Astrocyte (in vitro differentiated cells and primary cell): ENCODE measurements at regions not wholly inside any gene's neighbourhood (a gene's known extent, or its start where the extent isn't known, plus 50 kb on each side); places are given as distances from the start of the nearest gene placed in this dataset.

Experiments
- DNase-seq: peaks from one replicate; pipeline ENCODE4 v3.0.0-alpha.2; 2010; ENCODE audit warnings: low read depth
- FAIRE-seq: peaks from 2 replicates; lab custom pipeline; 2011; peaks lifted over from hg19 to GRCh38; lab: Jason Lieb, UNC
- H2AFZ ChIP-seq: 2 replicates; pipeline ENCODE4 v1.6.0; 2012; ENCODE audit warnings: low read depth, low read length, inconsistent platforms
- H3K27ac ChIP-seq: 2 replicates; pipeline ENCODE4 v1.5.1; 2011; ENCODE audit warnings: low read depth, low read length, inconsistent platforms
- H3K27me3 ChIP-seq: 2 replicates; pipeline ENCODE4 v1.6.0; 2011; ENCODE audit warnings: low read length, inconsistent platforms; ENCODE audit not compliant: insufficient read depth
- H3K36me3 ChIP-seq: 2 replicates; pipeline ENCODE4 v1.5.1; 2011; ENCODE audit warnings: low read length, inconsistent platforms; ENCODE audit not compliant: insufficient read depth
- H3K4me1 ChIP-seq: 2 replicates; pipeline ENCODE4 v1.5.1; 2011; ENCODE audit warnings: low read length, inconsistent platforms; ENCODE audit not compliant: insufficient read depth
- H3K4me2 ChIP-seq: 2 replicates; pipeline ENCODE4 v1.6.0; 2012; ENCODE audit warnings: low read length, inconsistent platforms
- H3K4me3 ChIP-seq: 2 replicates; pipeline ENCODE4 v1.5.1; 2011; ENCODE audit warnings: low read depth, mild to moderate bottlenecking, low read length, inconsistent platforms; ENCODE audit not compliant: insufficient read depth
- H3K79me2 ChIP-seq: 2 replicates; pipeline ENCODE4 v1.6.0; 2012; ENCODE audit warnings: mild to moderate bottlenecking, low read length, inconsistent platforms; ENCODE audit not compliant: insufficient read depth
- H3K9ac ChIP-seq: 2 replicates; pipeline ENCODE4 v1.6.0; 2012; ENCODE audit warnings: mild to moderate bottlenecking, low read length, inconsistent platforms
- H3K9me3 ChIP-seq: 2 replicates; pipeline ENCODE4 v1.5.1; 2012; ENCODE audit warnings: low read depth, mild to moderate bottlenecking, low read length, inconsistent platforms; ENCODE audit not compliant: insufficient read depth
- H4K20me1 ChIP-seq: 2 replicates; pipeline ENCODE4 v1.6.0; 2012; ENCODE audit warnings: low read length, inconsistent platforms; ENCODE audit not compliant: insufficient read depth
- H3K27ac Mint-ChIP-seq: one replicate; pipeline ENCODE4 v1.8.0; 2021; ENCODE audit warnings: mild to moderate bottlenecking, mixed read lengths; ENCODE audit not compliant: unreplicated experiment
- H3K27me3 Mint-ChIP-seq: one replicate; pipeline ENCODE4 v1.8.0; 2021; ENCODE audit warnings: low read depth, mixed read lengths; ENCODE audit not compliant: unreplicated experiment
- H3K36me3 Mint-ChIP-seq: one replicate; pipeline ENCODE4 v1.8.0; 2021; ENCODE audit warnings: low read depth, mixed read lengths; ENCODE audit not compliant: unreplicated experiment
- H3K4me1 Mint-ChIP-seq: one replicate; pipeline ENCODE4 v1.8.0; 2021; ENCODE audit warnings: low read depth, mixed read lengths; ENCODE audit not compliant: unreplicated experiment
- H3K4me3 Mint-ChIP-seq: one replicate; pipeline ENCODE4 v1.8.0; 2021; ENCODE audit warnings: mild to moderate bottlenecking, moderate library complexity, mixed read lengths; ENCODE audit not compliant: unreplicated experiment
- H3K9me3 Mint-ChIP-seq: one replicate; pipeline ENCODE4 v1.8.0; 2021; ENCODE audit warnings: mild to moderate bottlenecking, mixed read lengths; ENCODE audit not compliant: unreplicated experiment
- CTCF ChIP-seq: IDR thresholded peaks from 2 replicates; pipeline ENCODE4 v1.5.1; 2011; ENCODE audit warnings: low read depth, mild to moderate bottlenecking, inconsistent platforms, low read length, moderate library complexity; ENCODE audit not compliant: insufficient read depth
- EZH2 ChIP-seq: IDR thresholded peaks from 2 replicates; pipeline ENCODE4 v1.6.1; 2012; ENCODE audit warnings: mild to moderate bottlenecking, low read length, inconsistent platforms; ENCODE audit not compliant: insufficient read depth

GRCh38 chr7:142412551-142413193 is 154.8 kb upstream of the PRSS58 start:
- peak; percentile 80 for TF ChIP-seq CTCF
- no peak for TF ChIP-seq EZH2
- Histone ChIP-seq H3K9me3 (no peaks in the 10 kb centered on the region), H3K4me3 (no peak overlapping the region), H3K4me1 (no peaks in the 10 kb centered on the region), H3K4me2 (no peak overlapping the region), H3K36me3 (no peaks in the 10 kb centered on the region), H3K27ac (no peak overlapping the region), H3K9ac (no peak overlapping the region), H4K20me1 (no peaks in the 10 kb centered on the region), H3K27me3 (no peaks in the 10 kb centered on the region), H2AFZ (no peak overlapping the region), H3K79me2 (no peaks in the 10 kb centered on the region)
- no peak overlapping the region for H3K4me3 Mint-ChIP-seq
- H3K9me3 Mint-ChIP-seq: no peaks in the 10 kb centered on the region
- H3K27me3 Mint-ChIP-seq: no peaks in the 10 kb centered on the region
- FAIRE-seq (no peak), DNase-seq (peak; percentile 49)
- H3K27ac Mint-ChIP-seq: no peak overlapping the region
- no peaks in the 10 kb centered on the region for H3K36me3 Mint-ChIP-seq
- peaks cover 6% of the 10 kb centered on the region for H3K4me1 Mint-ChIP-seq

GRCh38 chr7:142409471-142409870 is 151.6 kb upstream of the PRSS58 start:
- H3K27me3 ChIP-seq: no peaks in the 10 kb centered on the region
- H3K27me3 Mint-ChIP-seq: no peaks in the 10 kb centered on the region
- H3K36me3 ChIP-seq: no peaks in the 10 kb centered on the region
- no peak overlapping the region for H3K4me3 Mint-ChIP-seq
- no peak overlapping the region for H3K27ac ChIP-seq
- no peaks in the 10 kb centered on the region for H3K4me1 ChIP-seq
- H3K9me3 ChIP-seq: no peaks in the 10 kb centered on the region
- no peaks in the 10 kb centered on the region for H3K79me2 ChIP-seq
- no peak overlapping the region for H3K27ac Mint-ChIP-seq
- TF ChIP-seq CTCF: no peak
- H4K20me1 ChIP-seq: no peaks in the 10 kb centered on the region
- H3K9me3 Mint-ChIP-seq: no peaks in the 10 kb centered on the region
- no peak overlapping the region for H2AFZ ChIP-seq
- no peak overlapping the region for H3K4me2 ChIP-seq
- H3K9ac ChIP-seq: no peak overlapping the region
- FAIRE-seq (no peak), DNase-seq (no peak)
- no peaks in the 10 kb centered on the region for H3K36me3 Mint-ChIP-seq
- H3K4me3 ChIP-seq: no peak overlapping the region
- peaks cover 6% of the 10 kb centered on the region for H3K4me1 Mint-ChIP-seq

GRCh38 chr7:142408794-142409193 is 150.9 kb upstream of the PRSS58 start:
- Histone ChIP-seq H3K9me3 (no peaks in the 10 kb centered on the region), H3K36me3 (no peaks in the 10 kb centered on the region), H3K9ac (no peak overlapping the region), H2AFZ (no peak overlapping the region), H3K4me1 (no peaks in the 10 kb centered on the region), H3K4me3 (no peak overlapping the region), H3K79me2 (no peaks in the 10 kb centered on the region), H3K27me3 (no peaks in the 10 kb centered on the region), H3K4me2 (no peak overlapping the region), H4K20me1 (no peaks in the 10 kb centered on the region), H3K27ac (no peak overlapping the region)
- peaks cover 6% of the 10 kb centered on the region for H3K4me1 Mint-ChIP-seq
- TF ChIP-seq EZH2 (no peak), CTCF (no peak)
- no peak for DNase-seq
- H3K4me3 Mint-ChIP-seq: no peak overlapping the region
- H3K36me3 Mint-ChIP-seq: no peaks in the 10 kb centered on the region
- H3K27me3 Mint-ChIP-seq: no peaks in the 10 kb centered on the region
- H3K9me3 Mint-ChIP-seq: no peaks in the 10 kb centered on the region
- FAIRE-seq: no peak
- H3K27ac Mint-ChIP-seq: no peak overlapping the region
